ENCODE measurements at regions not wholly inside any gene's neighbourhood (a gene's known extent, or its start where the extent isn't known, plus 50 kb on each side); places are given as distances from the start of the nearest gene placed in this dataset.

- DNase-seq (ENCODE audit: low spot score) = no peak
- intact Hi-C loops (cut with micrococcal nuclease; ENCODE audit: unreplicated experiment) = no loop called here
- in situ Hi-C loops (cut with HindIII; ENCODE audit: extremely low pct_ligation_motif_present, low pct_unique_long_range_greater_than_20kb) = no loop called here
- no peaks in the 10 kb centered on the region for H3K79me2 ChIP-seq (ENCODE audit: insufficient read depth, low read length)
- H4K20me1 ChIP-seq (ENCODE audit: insufficient read depth, low read length) = no peaks in the 10 kb centered on the region
- H3K4me3 ChIP-seq (replicated peaks in 1 of 3; ENCODE audit: insufficient read depth in 1 of 3, low read depth in 2 of 3, low read length in 3 of 3) = no peak overlapping the region
- TF ChIP-seq ZNF850 (CRISPR knock-in tag; conservative IDR thresholded peaks at IDR 0.05) = no peak
- TF ChIP-seq ZNF235 (CRISPR knock-in tag; IDR thresholded peaks at IDR 0.05; ENCODE audit: borderline replicate concordance) = no peak
- no peak for TF ChIP-seq CBX2 (IDR thresholded peaks at IDR 0.05; ENCODE audit: low read depth, low read length)
- TF ChIP-seq CBX2 (CRISPR knock-in tag; IDR thresholded peaks at IDR 0.05; ENCODE audit: low read depth) = no peak
- no peak for TF ChIP-seq GTF3A (CRISPR knock-in tag; conservative IDR thresholded peaks at IDR 0.05)
- no peak for TF ChIP-seq ZNF260 (CRISPR knock-in tag; IDR thresholded peaks at IDR 0.05; ENCODE audit: borderline replicate concordance, low read depth)
- TF ChIP-seq NR2C2 (CRISPR knock-in tag; IDR thresholded peaks at IDR 0.05; ENCODE audit: borderline replicate concordance) = no peak
- TF ChIP-seq AFF4 (CRISPR knock-in tag; IDR thresholded peaks at IDR 0.05) = no peak
- TF ChIP-seq ARNT (IDR thresholded peaks at IDR 0.05) = no peak
- no peak for TF ChIP-seq ZBTB2 (CRISPR knock-in tag; IDR thresholded peaks at IDR 0.05; ENCODE audit: low read depth)
- no peak for TF ChIP-seq RXRA (CRISPR knock-in tag; IDR thresholded peaks at IDR 0.05)
- no peak for TF ChIP-seq NCOA2 (CRISPR knock-in tag; IDR thresholded peaks at IDR 0.05)
- no peak for TF ChIP-seq ZNF619 (CRISPR knock-in tag; IDR thresholded peaks at IDR 0.05)
- no peak for TF ChIP-seq ZNF589 (CRISPR knock-in tag; conservative IDR thresholded peaks at IDR 0.05)
- TF ChIP-seq NFATC3 (CRISPR knock-in tag; IDR thresholded peaks at IDR 0.05) = no peak
- no peak for TF ChIP-seq NR1H2 (CRISPR knock-in tag; IDR thresholded peaks at IDR 0.05; ENCODE audit: borderline replicate concordance, low read depth)
- TF ChIP-seq ZNF598 (CRISPR knock-in tag; IDR thresholded peaks at IDR 0.05; ENCODE audit: borderline replicate concordance) = no peak
- TF ChIP-seq MXD4 (CRISPR knock-in tag; IDR thresholded peaks at IDR 0.05) = no peak
- TF ChIP-seq STAT6 (CRISPR knock-in tag; IDR thresholded peaks at IDR 0.05; ENCODE audit: borderline replicate concordance) = no peak
- no peak overlapping the region for H2AFZ ChIP-seq (ENCODE audit: low read length)
- H3K27me3 ChIP-seq (ENCODE audit: control insufficient read depth in 1 of 2, insufficient read depth in 2 of 2, low read length in 2 of 2) = no peaks in the 10 kb centered on the region
- H3K36me3 ChIP-seq (replicated peaks in 1 of 2; ENCODE audit: control insufficient read depth in 1 of 2, insufficient read depth in 2 of 2, low read length in 2 of 2) = no peaks in the 10 kb centered on the region
- no peaks in the 10 kb centered on the region for H3K9me3 ChIP-seq (ENCODE audit: low read length)
- CTCF ChIA-PET (ENCODE audit: low intra/inter-chr PET ratio, low total read pairs) = no interaction called here
- H3K4me1 ChIP-seq (ENCODE audit: insufficient read depth, low read length) = no peaks in the 10 kb centered on the region
- no TSS peak for BruUV-seq (replicated peaks)
- no peak for FAIRE-seq
- no peak for ATAC-seq
- H3K9ac ChIP-seq (ENCODE audit: insufficient read depth, low read depth, low read length) = no peak overlapping the region
- H3K4me2 ChIP-seq (ENCODE audit: low read depth, low read length) = no peak overlapping the region
- whole genome bisulfite sequencing (ENCODE audit: low lambda C conversion rate) = 0% methylated on average over 4 of the region's 4 CpGs
- no peak overlapping the region for H3K27ac ChIP-seq (ENCODE audit: extremely low read length, insufficient read depth, low read length)
- POLR2A ChIA-PET = no interaction called here
Measured at GRCh38 chrX:104391906-104392305, 137.2 kb upstream of the ESX1 start.
